Smooth muscle cell (in vitro differentiated cells): ENCODE measurements at regions not wholly inside any gene's neighbourhood (a gene's known extent, or its start where the extent isn't known, plus 50 kb on each side); places are given as distances from the start of the nearest gene placed in this dataset.

Experiments used
- DNase-seq: peaks from one replicate; lab custom pipeline; 2025; ENCODE audit not compliant: unreplicated experiment; lab: John Stamatoyannopoulos, UW
- H2AFZ ChIP-seq: fragments of 200-600 bp; sonication (generic); 2 replicates; pipeline ENCODE4 v1.6.0; 2016; ENCODE audit warnings: antibody characterized with exemption, low read depth, mild to moderate bottlenecking
- H3F3A ChIP-seq: fragments of 200-600 bp; sonication (generic); 2 replicates; pipeline ENCODE4 v1.6.0; 2017; ENCODE audit warnings: antibody characterized with exemption, low read depth
- H3K27ac ChIP-seq: fragments of 200-600 bp; sonication (generic); 2 replicates; pipeline ENCODE4 v1.5.1; 2016; ENCODE audit warnings: low read depth, mild to moderate bottlenecking
- H3K27me3 ChIP-seq: fragments of 200-600 bp; sonication (generic); 2 replicates; pipeline ENCODE4 v1.6.1; 2016; ENCODE audit warnings: low read depth, mild to moderate bottlenecking
- H3K36me3 ChIP-seq: fragments of 200-600 bp; sonication (generic); 2 replicates; pipeline ENCODE4 v1.5.1; 2016; ENCODE audit warnings: low read depth
- H3K4me1 ChIP-seq: fragments of 200-600 bp; sonication (generic); 2 replicates; pipeline ENCODE4 v1.5.1; 2016; ENCODE audit warnings: low read depth
- H3K4me2 ChIP-seq: fragments of 200-600 bp; sonication (generic); 2 replicates; pipeline ENCODE4 v1.6.0; 2016; ENCODE audit warnings: mild to moderate bottlenecking
- H3K4me3 ChIP-seq: fragments of 200-600 bp; sonication (generic); 2 replicates; pipeline ENCODE4 v1.5.1; 2016; ENCODE audit warnings: mild to moderate bottlenecking
- H3K79me2 ChIP-seq: fragments of 200-600 bp; sonication (generic); 2 replicates; pipeline ENCODE4 v1.6.0; 2016; ENCODE audit warnings: low read depth, mild to moderate bottlenecking
- H3K9ac ChIP-seq: fragments of 200-600 bp; sonication (generic); 2 replicates; pipeline ENCODE4 v1.6.0; 2016; ENCODE audit warnings: low read depth
- H3K9me3 ChIP-seq: fragments of 200-600 bp; sonication (generic); replicated peaks from 2 replicates; pipeline ENCODE4 v1.5.1; 2016; ENCODE audit warnings: low read depth
- H4K20me1 ChIP-seq: fragments of 200-600 bp; sonication (generic); 2 replicates; pipeline ENCODE4 v1.6.0; 2016; ENCODE audit warnings: low read depth
- WGBS: methylation state at CpG from one replicate; pipeline ENCODE4 v1.1.7; 2016; ENCODE audit warnings: low lambda C conversion rate; 5-methylcytosine and 5-hydroxymethylcytosine counted together
- TF ChIP-seq, protein P1 (sequence below): fragments of 200-600 bp; sonication (generic); IDR thresholded peaks from 2 replicates; pipeline ENCODE4 v1.5.1; 2017; ENCODE audit warnings: borderline replicate concordance, mild to moderate bottlenecking, antibody characterized with exemption; ENCODE audit not compliant: insufficient read depth, poor library complexity, severe bottlenecking

- 77% methylated on average over 1 of the region's 1 CpG for WGBS
- TF ChIP-seq, protein P1, sequence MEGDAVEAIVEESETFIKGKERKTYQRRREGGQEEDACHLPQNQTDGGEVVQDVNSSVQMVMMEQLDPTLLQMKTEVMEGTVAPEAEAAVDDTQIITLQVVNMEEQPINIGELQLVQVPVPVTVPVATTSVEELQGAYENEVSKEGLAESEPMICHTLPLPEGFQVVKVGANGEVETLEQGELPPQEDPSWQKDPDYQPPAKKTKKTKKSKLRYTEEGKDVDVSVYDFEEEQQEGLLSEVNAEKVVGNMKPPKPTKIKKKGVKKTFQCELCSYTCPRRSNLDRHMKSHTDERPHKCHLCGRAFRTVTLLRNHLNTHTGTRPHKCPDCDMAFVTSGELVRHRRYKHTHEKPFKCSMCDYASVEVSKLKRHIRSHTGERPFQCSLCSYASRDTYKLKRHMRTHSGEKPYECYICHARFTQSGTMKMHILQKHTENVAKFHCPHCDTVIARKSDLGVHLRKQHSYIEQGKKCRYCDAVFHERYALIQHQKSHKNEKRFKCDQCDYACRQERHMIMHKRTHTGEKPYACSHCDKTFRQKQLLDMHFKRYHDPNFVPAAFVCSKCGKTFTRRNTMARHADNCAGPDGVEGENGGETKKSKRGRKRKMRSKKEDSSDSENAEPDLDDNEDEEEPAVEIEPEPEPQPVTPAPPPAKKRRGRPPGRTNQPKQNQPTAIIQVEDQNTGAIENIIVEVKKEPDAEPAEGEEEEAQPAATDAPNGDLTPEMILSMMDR, result no peak
- Histone ChIP-seq H3K4me3 (no peak overlapping the region), H3K9ac (no peak overlapping the region), H3F3A (no peaks in the 10 kb centered on the region), H2AFZ (no peak overlapping the region), H3K4me2 (no peak overlapping the region), H3K4me1 (no peaks in the 10 kb centered on the region), H3K9me3 (peaks cover 4% of the 10 kb centered on the region), H4K20me1 (no peaks in the 10 kb centered on the region), H3K79me2 (no peaks in the 10 kb centered on the region), H3K27me3 (no peaks in the 10 kb centered on the region), H3K36me3 (no peaks in the 10 kb centered on the region), H3K27ac (no peak overlapping the region)
- no peak for DNase-seq
Observed at GRCh38 chr11:11056316-11056715, 198.5 kb upstream of the ZBED5 start.

DNA sequence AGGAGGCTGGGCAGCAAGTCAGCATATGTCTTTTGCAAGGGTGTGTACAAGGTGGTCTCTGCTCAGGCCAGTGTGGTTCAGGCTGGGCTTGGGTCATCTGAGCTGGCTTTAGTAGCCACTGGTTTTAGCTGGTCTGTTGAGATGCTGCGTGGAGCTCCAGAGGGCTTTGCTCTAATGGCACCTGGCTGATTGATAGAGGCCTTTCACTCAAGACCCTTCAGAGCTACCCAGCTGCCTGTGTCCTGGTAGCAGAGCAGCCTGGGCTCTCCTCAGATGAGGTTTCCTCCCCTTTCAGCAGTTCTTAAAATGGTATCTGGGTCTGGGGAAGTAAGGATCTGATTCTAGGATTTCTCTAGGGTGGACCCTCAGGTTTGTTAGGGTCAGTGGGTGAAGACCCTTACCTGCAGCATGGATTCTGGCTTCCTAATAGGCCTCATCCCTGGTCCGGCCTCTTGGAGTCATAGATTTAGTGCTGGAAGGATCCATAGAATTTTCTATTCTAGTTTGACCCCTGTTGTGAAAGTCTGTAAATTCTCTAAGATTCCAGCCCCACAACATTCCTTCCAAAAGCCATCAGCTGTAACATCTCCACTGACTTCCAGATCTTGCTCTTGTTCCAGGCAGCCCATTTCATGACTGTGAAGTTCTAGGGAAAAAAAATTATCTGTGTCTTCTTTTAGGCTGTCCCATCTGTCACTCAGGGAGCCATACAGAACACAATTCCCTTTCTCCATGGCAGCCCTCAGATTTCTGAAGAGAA is 190.2 kb upstream of the ZBED5 start:
- WGBS, result 36% methylated on average over 2 of the region's 2 CpGs
- Histone ChIP-seq H2AFZ (no peak overlapping the region), H3K36me3 (no peaks in the 10 kb centered on the region), H3K4me1 (no peaks in the 10 kb centered on the region), H3F3A (no peaks in the 10 kb centered on the region), H4K20me1 (no peaks in the 10 kb centered on the region), H3K27me3 (no peaks in the 10 kb centered on the region), H3K9me3 (peaks cover 3% of the 10 kb centered on the region), H3K4me3 (no peak overlapping the region), H3K4me2 (no peak overlapping the region), H3K79me2 (no peaks in the 10 kb centered on the region), H3K27ac (no peak overlapping the region), H3K9ac (no peak overlapping the region)
- no peak for DNase-seq
- TF ChIP-seq, protein P1, result no peak

- no peaks in the 10 kb centered on the region for H3K9me3 ChIP-seq
- no peaks in the 10 kb centered on the region for H3K27me3 ChIP-seq
- no peak overlapping the region for H2AFZ ChIP-seq
- DNase-seq, result no peak
- H3K9ac ChIP-seq, result no peak overlapping the region
- H3K4me1 ChIP-seq, result no peaks in the 10 kb centered on the region
- H3K79me2 ChIP-seq, result no peaks in the 10 kb centered on the region
- no peaks in the 10 kb centered on the region for H3F3A ChIP-seq
- no peak overlapping the region for H3K4me3 ChIP-seq
- no peaks in the 10 kb centered on the region for H3K36me3 ChIP-seq
- H3K4me2 ChIP-seq, result no peak overlapping the region
- WGBS, result 95% methylated on average over 4 of the region's 4 CpGs
- no peak overlapping the region for H3K27ac ChIP-seq
- TF ChIP-seq, protein P1, result no peak
- H4K20me1 ChIP-seq, result no peaks in the 10 kb centered on the region
Observed at GRCh38 chr11:11046781-11047180, 188.9 kb upstream of the ZBED5 start.
